ENCODE measurements at regions not wholly inside any gene's neighbourhood (a gene's known extent, or its start where the extent isn't known, plus 50 kb on each side); places are given as distances from the start of the nearest gene placed in this dataset.

DNA sequence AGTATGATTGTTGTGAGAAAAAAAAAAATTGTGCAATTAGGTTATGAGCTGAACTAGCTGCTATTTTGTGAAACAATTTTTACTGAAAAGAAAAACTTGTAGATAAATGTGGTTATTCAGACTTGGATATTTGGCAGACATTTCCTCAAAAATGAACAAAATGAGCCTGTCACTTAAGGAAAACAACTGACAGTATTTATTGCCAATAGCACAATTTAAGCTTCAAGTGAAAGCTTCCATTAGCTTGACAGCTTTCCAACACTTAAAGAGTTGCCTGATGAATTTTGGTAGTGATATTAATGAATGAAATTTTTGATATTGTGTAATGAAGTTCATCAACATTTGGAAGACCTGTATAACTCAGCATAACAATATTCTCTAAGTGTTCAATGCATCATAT lies 116.1 kb upstream of the RGS1 start:
- TF ChIP-seq POLR2A (IDR thresholded peaks at IDR 0.05) = no peak
- TF ChIP-seq, protein P1, sequence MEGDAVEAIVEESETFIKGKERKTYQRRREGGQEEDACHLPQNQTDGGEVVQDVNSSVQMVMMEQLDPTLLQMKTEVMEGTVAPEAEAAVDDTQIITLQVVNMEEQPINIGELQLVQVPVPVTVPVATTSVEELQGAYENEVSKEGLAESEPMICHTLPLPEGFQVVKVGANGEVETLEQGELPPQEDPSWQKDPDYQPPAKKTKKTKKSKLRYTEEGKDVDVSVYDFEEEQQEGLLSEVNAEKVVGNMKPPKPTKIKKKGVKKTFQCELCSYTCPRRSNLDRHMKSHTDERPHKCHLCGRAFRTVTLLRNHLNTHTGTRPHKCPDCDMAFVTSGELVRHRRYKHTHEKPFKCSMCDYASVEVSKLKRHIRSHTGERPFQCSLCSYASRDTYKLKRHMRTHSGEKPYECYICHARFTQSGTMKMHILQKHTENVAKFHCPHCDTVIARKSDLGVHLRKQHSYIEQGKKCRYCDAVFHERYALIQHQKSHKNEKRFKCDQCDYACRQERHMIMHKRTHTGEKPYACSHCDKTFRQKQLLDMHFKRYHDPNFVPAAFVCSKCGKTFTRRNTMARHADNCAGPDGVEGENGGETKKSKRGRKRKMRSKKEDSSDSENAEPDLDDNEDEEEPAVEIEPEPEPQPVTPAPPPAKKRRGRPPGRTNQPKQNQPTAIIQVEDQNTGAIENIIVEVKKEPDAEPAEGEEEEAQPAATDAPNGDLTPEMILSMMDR (IDR thresholded peaks at IDR 0.05) = no peak
